CD14-positive monocyte (primary cell): ENCODE measurements at regions not wholly inside any gene's neighbourhood (a gene's known extent, or its start where the extent isn't known, plus 50 kb on each side); places are given as distances from the start of the nearest gene placed in this dataset.

Source experiments
- DNase-seq, 3 donors: peaks; one replicate each; pipeline ENCODE4 v3.0.0-alpha.2; 2011 to 2022
- H2AFZ ChIP-seq: 2 replicates; pipeline ENCODE4 v1.6.0; 2012; ENCODE audit warnings: mild to moderate bottlenecking, low read depth, low read length, inconsistent platforms; ENCODE audit not compliant: insufficient read depth, poor library complexity, severe bottlenecking
- H3K27ac ChIP-seq, 2 donors: 1 replicate in 1 of 2; 2 replicates in 1 of 2; pipeline ENCODE4 v1.5.1; 2012 to 2013; ENCODE audit warnings: low read length in 2 of 2, control low read depth in 1 of 2, inconsistent platforms in 1 of 2, low read depth in 1 of 2, mild to moderate bottlenecking in 1 of 2
- H3K27me3 ChIP-seq, 2 donors: one replicate each; pipeline versions ENCODE4 v1.6.0 to v1.6.1; 2011 to 2013; ENCODE audit warnings: low read length in 2 of 2; ENCODE audit not compliant: control insufficient read depth in 2 of 2, insufficient read depth in 2 of 2
- H3K36me3 ChIP-seq, 2 donors: replicated peaks in 1 of 2; 1 replicate in 1 of 2; 2 replicates in 1 of 2; pipeline versions ENCODE4 v1.5.1 to v1.6.1; 2012 to 2013; ENCODE audit warnings: low read length in 2 of 2, control low read depth in 1 of 2, inconsistent platforms in 1 of 2, mild to moderate bottlenecking in 1 of 2; ENCODE audit not compliant: insufficient read depth in 2 of 2, control insufficient read depth in 1 of 2
- H3K4me1 ChIP-seq, 2 donors: 1 replicate in 1 of 2; 2 replicates in 1 of 2; pipeline versions ENCODE4 v1.5.1 to v1.6.1; 2012 to 2013; ENCODE audit warnings: low read length in 2 of 2, control low read depth in 1 of 2, inconsistent platforms in 1 of 2, mild to moderate bottlenecking in 1 of 2, moderate library complexity in 1 of 2; ENCODE audit not compliant: insufficient read depth in 2 of 2, control insufficient read depth in 1 of 2
- H3K4me2 ChIP-seq: replicated peaks from 2 replicates; pipeline ENCODE3; 2012; ENCODE audit warnings: low read length, moderate library complexity, mild to moderate bottlenecking; ENCODE audit not compliant: poor library complexity, severe bottlenecking; ENCODE audit errors: extremely low read depth
- H3K4me3 ChIP-seq, 3 experiments: fragments of 200-600 bp in 1 of 3; sonication (generic) in 1 of 3; replicated peaks in 1 of 3; 1 replicate in 2 of 3; 2 replicates in 1 of 3; pipeline ENCODE4 v1.5.1; 2011 to 2013; ENCODE audit warnings: low read length in 3 of 3, mild to moderate bottlenecking in 3 of 3, control low read depth in 2 of 3, low read depth in 2 of 3, inconsistent platforms in 1 of 3, moderate library complexity in 1 of 3
- H3K79me2 ChIP-seq: 2 replicates; pipeline ENCODE4 v1.6.0; 2012; ENCODE audit warnings: mild to moderate bottlenecking, control low read depth, inconsistent platforms, low read length, moderate library complexity; ENCODE audit not compliant: insufficient read depth
- H3K9ac ChIP-seq: 2 replicates; pipeline ENCODE4 v1.6.0; 2017; ENCODE audit warnings: low read length, mild to moderate bottlenecking; ENCODE audit not compliant: insufficient read depth, poor library complexity, severe bottlenecking
- H3K9me3 ChIP-seq, 2 donors: replicated peaks in 1 of 2; 1 replicate in 1 of 2; 2 replicates in 1 of 2; pipeline versions ENCODE4 v1.5.1 to v1.6.1; 2012 to 2013; ENCODE audit warnings: low read length in 2 of 2, control low read depth in 1 of 2; ENCODE audit not compliant: control insufficient read depth in 1 of 2, insufficient read depth in 1 of 2
- H4K20me1 ChIP-seq: 2 replicates; pipeline ENCODE4 v1.6.0; 2012; ENCODE audit warnings: mild to moderate bottlenecking, low read length, control low read depth, moderate library complexity; ENCODE audit not compliant: insufficient read depth
- H3K27ac Mint-ChIP-seq, 7 donors: one replicate each; pipeline ENCODE4 v1.8.0; 2020; ENCODE audit warnings: mild to moderate bottlenecking in 7 of 7, mixed read lengths in 7 of 7, moderate library complexity in 6 of 7, inconsistent platforms in 2 of 7
- H3K27me3 Mint-ChIP-seq, 3 donors: one replicate each; pipeline ENCODE4 v1.8.0; 2021 to 2022; ENCODE audit warnings: low read depth in 3 of 3, mild to moderate bottlenecking in 3 of 3, mixed read lengths in 3 of 3, moderate library complexity in 3 of 3, inconsistent platforms in 1 of 3
- H3K36me3 Mint-ChIP-seq, 2 donors: one replicate each; pipeline ENCODE4 v1.8.0; 2020; ENCODE audit warnings: mixed read lengths in 2 of 2, inconsistent platforms in 1 of 2, mild to moderate bottlenecking in 1 of 2
- H3K4me1 Mint-ChIP-seq: one replicate; pipeline ENCODE4 v1.8.0; 2020; ENCODE audit warnings: mild to moderate bottlenecking, mixed read lengths
- H3K4me3 Mint-ChIP-seq, 2 donors: one replicate each; pipeline ENCODE4 v1.8.0; 2020; ENCODE audit warnings: mild to moderate bottlenecking in 2 of 2, mixed read lengths in 2 of 2, moderate library complexity in 1 of 2
- H3K9me3 Mint-ChIP-seq, 7 donors: one replicate each; pipeline ENCODE4 v1.8.0; 2020 to 2022; ENCODE audit warnings: mixed read lengths in 7 of 7, mild to moderate bottlenecking in 6 of 7, moderate library complexity in 6 of 7, inconsistent platforms in 2 of 7
- WGBS: methylation state at CpG from one replicate; pipeline ENCODE4 v1.1.5; 2013; ENCODE audit warnings: missing lambda C conversion rate; ENCODE audit not compliant: insufficient coverage; 5-methylcytosine and 5-hydroxymethylcytosine counted together
- intact Hi-C, 2 donors: fragments of 100-400 bp; cut with micrococcal nuclease; formaldehyde crosslinking; loops; one replicate each; pipeline versions ENCODE4 v1.15.0 to v1.15.1; 2023
- TF ChIP-seq, protein P1 (sequence below): fragments of 200-600 bp; IDR thresholded peaks from one replicate; pipeline ENCODE4 v1.8.0; 2022; ENCODE audit warnings: antibody characterized with exemption, mild to moderate bottlenecking

DNA sequence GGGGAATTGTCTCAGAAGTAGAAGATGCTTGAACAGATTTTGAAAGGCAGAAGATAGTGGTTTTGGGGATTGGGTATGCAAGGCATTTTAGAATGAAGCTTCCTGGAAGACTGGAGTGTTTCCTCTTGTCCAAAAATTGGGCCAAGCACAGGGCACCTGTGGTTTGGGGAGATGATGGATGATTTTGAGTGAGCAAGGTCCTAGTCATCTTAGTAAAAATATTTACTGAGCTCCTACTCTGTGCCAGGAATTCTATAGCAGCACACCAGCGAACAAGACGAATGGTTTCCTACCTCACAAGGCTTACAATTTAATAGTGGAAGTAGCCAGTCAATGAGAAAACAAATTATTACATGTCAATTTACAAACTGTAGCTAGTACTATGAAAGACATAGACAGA, 484.4 kb upstream of the KIF2A start:
- H3K27ac ChIP-seq, result no peak overlapping the region
- DNase-seq, result no peak
- Mint-ChIP-seq H3K9me3 (no peaks in the 10 kb centered on the region), H3K4me3 (peak overlapping the region in 1 of 2 donors; percentile 42), H3K36me3 (no peaks in the 10 kb centered on the region), H3K27ac (no peak overlapping the region), H3K4me1 (no peaks in the 10 kb centered on the region), H3K27me3 (peaks cover 2 to 10% (median 6%) of the 10 kb centered on the region in 3 donors)
- H3K9me3 ChIP-seq, result no peaks in the 10 kb centered on the region
- no peaks in the 10 kb centered on the region for H3K4me1 ChIP-seq
- no peaks in the 10 kb centered on the region for H3K36me3 ChIP-seq
- H3K4me2 ChIP-seq, result no peak overlapping the region
- no peak overlapping the region for H2AFZ ChIP-seq
- TF ChIP-seq, protein P1, sequence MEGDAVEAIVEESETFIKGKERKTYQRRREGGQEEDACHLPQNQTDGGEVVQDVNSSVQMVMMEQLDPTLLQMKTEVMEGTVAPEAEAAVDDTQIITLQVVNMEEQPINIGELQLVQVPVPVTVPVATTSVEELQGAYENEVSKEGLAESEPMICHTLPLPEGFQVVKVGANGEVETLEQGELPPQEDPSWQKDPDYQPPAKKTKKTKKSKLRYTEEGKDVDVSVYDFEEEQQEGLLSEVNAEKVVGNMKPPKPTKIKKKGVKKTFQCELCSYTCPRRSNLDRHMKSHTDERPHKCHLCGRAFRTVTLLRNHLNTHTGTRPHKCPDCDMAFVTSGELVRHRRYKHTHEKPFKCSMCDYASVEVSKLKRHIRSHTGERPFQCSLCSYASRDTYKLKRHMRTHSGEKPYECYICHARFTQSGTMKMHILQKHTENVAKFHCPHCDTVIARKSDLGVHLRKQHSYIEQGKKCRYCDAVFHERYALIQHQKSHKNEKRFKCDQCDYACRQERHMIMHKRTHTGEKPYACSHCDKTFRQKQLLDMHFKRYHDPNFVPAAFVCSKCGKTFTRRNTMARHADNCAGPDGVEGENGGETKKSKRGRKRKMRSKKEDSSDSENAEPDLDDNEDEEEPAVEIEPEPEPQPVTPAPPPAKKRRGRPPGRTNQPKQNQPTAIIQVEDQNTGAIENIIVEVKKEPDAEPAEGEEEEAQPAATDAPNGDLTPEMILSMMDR, result no peak
- intact Hi-C loops, result no loop called here
- no peaks in the 10 kb centered on the region for H3K79me2 ChIP-seq
- no peak overlapping the region for H3K9ac ChIP-seq
- no peak overlapping the region for H3K4me3 ChIP-seq
- no peaks in the 10 kb centered on the region for H3K27me3 ChIP-seq
- WGBS, result no CpG with 5 or more reads among the region's 2 CpGs
- no peaks in the 10 kb centered on the region for H4K20me1 ChIP-seq

DNA sequence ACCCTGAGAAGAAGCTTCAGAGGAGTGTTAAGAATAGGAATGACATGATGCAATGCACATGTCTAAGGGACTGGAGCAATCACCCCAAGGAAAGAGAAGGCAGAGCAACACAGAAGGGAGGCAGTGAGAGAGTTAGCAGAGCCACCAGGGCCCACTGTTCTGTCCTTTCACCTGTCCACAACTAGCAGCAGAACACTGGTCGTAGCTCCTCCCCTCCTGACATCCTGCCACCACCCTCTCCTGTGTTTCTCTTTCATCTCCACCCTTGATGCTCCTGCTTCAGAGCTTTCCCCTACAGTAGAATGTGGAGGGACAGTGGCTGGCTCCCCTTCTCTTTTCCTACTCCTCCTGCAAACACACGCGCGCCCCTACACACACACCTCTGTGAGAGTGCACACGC, 483.4 kb upstream of the KIF2A start:
- H3K4me3 Mint-ChIP-seq, result no peak overlapping the region
- H3K79me2 ChIP-seq, result no peaks in the 10 kb centered on the region
- no peak for DNase-seq
- no peaks in the 10 kb centered on the region for H3K4me1 Mint-ChIP-seq
- no peak overlapping the region for H3K4me2 ChIP-seq
- H3K36me3 ChIP-seq, result no peaks in the 10 kb centered on the region
- intact Hi-C loops, result no loop called here
- WGBS, result no CpG with 5 or more reads among the region's 5 CpGs
- no peak overlapping the region for H3K9ac ChIP-seq
- no peak overlapping the region for H3K27ac Mint-ChIP-seq
- H3K27ac ChIP-seq, result no peak overlapping the region
- H3K9me3 Mint-ChIP-seq, result no peaks in the 10 kb centered on the region
- no peaks in the 10 kb centered on the region for H3K9me3 ChIP-seq
- TF ChIP-seq, protein P1, result no peak
- peaks cover 2 to 10% (median 6%) of the 10 kb centered on the region in 3 donors for H3K27me3 Mint-ChIP-seq
- H3K4me1 ChIP-seq, result no peaks in the 10 kb centered on the region
- no peak overlapping the region for H3K4me3 ChIP-seq
- H3K36me3 Mint-ChIP-seq, result no peaks in the 10 kb centered on the region
- H3K27me3 ChIP-seq, result no peaks in the 10 kb centered on the region
- no peaks in the 10 kb centered on the region for H4K20me1 ChIP-seq
- no peak overlapping the region for H2AFZ ChIP-seq
